ENCODE measurements at regions not wholly inside any gene's neighbourhood (a gene's known extent, or its start where the extent isn't known, plus 50 kb on each side); places are given as distances from the start of the nearest gene placed in this dataset.

GRCh38 chr6:131362696-131363095 lies 210.3 kb upstream of the ARG1 start:
- H3K27ac ChIP-seq: no peak overlapping the region
- no peaks in the 10 kb centered on the region for H3K27me3 ChIP-seq
- no peak overlapping the region for H3K4me3 ChIP-seq
- DNase-seq: no peak
- TF ChIP-seq POLR2A (IDR thresholded peaks at IDR 0.05) (no peak), CTCF (IDR thresholded peaks at IDR 0.05) (no peak), EP300 (IDR thresholded peaks at IDR 0.05) (no peak)
- 89 to 91% (median 90%) methylated on average over 8 of the region's 8 CpGs for WGBS, 3 donors
- intact Hi-C loops (cut with DNase I): no loop called here
- no peaks in the 10 kb centered on the region for H3K4me1 ChIP-seq (ENCODE audit: insufficient read depth)
- H3K9me3 ChIP-seq: no peaks in the 10 kb centered on the region
- H3K36me3 ChIP-seq: no peaks in the 10 kb centered on the region

GRCh38 chr6:131363947-131364834 lies 208.8 kb upstream of the ARG1 start:
- no peak overlapping the region for H3K4me3 ChIP-seq
- H3K27me3 ChIP-seq: no peaks in the 10 kb centered on the region
- TF ChIP-seq EP300 (IDR thresholded peaks at IDR 0.05): no peak
- WGBS, 3 donors: 50 to 80% (median 67%) methylated on average over 1 of the region's 1 CpG
- H3K9me3 ChIP-seq: no peaks in the 10 kb centered on the region
- H3K36me3 ChIP-seq: no peaks in the 10 kb centered on the region
- no peak for DNase-seq
- intact Hi-C loops (cut with DNase I): no loop called here
- H3K4me1 ChIP-seq (ENCODE audit: insufficient read depth): no peaks in the 10 kb centered on the region
- no peak overlapping the region for H3K27ac ChIP-seq

DNA sequence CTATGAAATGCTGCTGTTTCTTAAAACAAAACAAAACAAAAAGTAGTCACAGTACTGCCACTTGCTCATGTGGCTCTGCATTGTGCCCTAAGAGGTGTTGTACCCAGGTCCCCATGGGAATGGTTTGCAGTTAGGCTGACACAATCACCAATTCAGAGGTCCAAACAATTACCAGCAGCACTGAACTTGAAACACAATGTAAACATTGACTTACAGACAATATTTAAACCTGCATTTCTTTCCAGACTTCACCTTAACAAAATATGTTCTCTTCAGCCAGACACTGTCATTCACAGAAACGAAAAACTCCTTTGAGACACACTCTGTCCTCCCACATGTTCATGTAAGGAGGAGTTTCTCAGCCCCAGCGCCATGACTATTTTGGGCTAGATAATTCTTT lies 206.8 kb upstream of the ARG1 start:
- Histone ChIP-seq H3K36me3 (no peaks in the 10 kb centered on the region), H3K27me3 (no peaks in the 10 kb centered on the region), H3K9me3 (no peaks in the 10 kb centered on the region), H3K27ac (no peak overlapping the region), H3K4me3 (no peak overlapping the region), H3K4me1 (ENCODE audit: insufficient read depth) (no peaks in the 10 kb centered on the region)
- TF ChIP-seq POLR2A (IDR thresholded peaks at IDR 0.05): no peak
- no peak for TF ChIP-seq EP300 (IDR thresholded peaks at IDR 0.05)
- TF ChIP-seq CTCF (IDR thresholded peaks at IDR 0.05): no peak
- DNase-seq: no peak
- intact Hi-C loops (cut with DNase I): no loop called here
- WGBS, 3 donors: 45 to 61% (median 50%) methylated on average over 2 of the region's 2 CpGs

GRCh38 chr6:131367206-131367873 lies 205.7 kb upstream of the ARG1 start:
- Histone ChIP-seq H3K9me3 (no peaks in the 10 kb centered on the region), H3K36me3 (no peaks in the 10 kb centered on the region), H3K4me1 (ENCODE audit: insufficient read depth) (no peaks in the 10 kb centered on the region), H3K27ac (no peak overlapping the region), H3K4me3 (no peak overlapping the region), H3K27me3 (no peaks in the 10 kb centered on the region)
- no peak for DNase-seq
- 90 to 92% (median 92%) methylated on average over 10 of the region's 10 CpGs for WGBS, 3 donors
- intact Hi-C loops (cut with DNase I): no loop called here
- TF ChIP-seq CTCF (IDR thresholded peaks at IDR 0.05): no peak
- TF ChIP-seq EP300 (IDR thresholded peaks at IDR 0.05): no peak
- no peak for TF ChIP-seq POLR2A (IDR thresholded peaks at IDR 0.05)

All from ovary (tissue), 7 donors.